Epidermal melanocyte (primary cell): ENCODE measurements at regions not wholly inside any gene's neighbourhood (a gene's known extent, or its start where the extent isn't known, plus 50 kb on each side); places are given as distances from the start of the nearest gene placed in this dataset.
A peak's percentile ranks its signal among the peaks of the same experiment; 100 is the strongest.
"Not testable (repeated sequence)": the region's sequence is repeated elsewhere in the genome, so short reads cannot be mapped to it uniquely, and the experiment has no call there.

ENCODE experiments used
- DNase-seq: peaks from one replicate; pipeline ENCODE4 v3.0.0; 2011; ENCODE audit warnings: low spot score; ENCODE audit not compliant: insufficient read length

GRCh38 chr2:19205983-19206533 lies 152.4 kb downstream of the OSR1 start:
- DNase-seq = no peak

- no peak for DNase-seq
Measured at GRCh38 chr2:19203866-19204265, 154.6 kb downstream of the OSR1 start.

GRCh38 chr2:19201911-19202462 lies 156.4 kb downstream of the OSR1 start:
- DNase-seq = no peak

GRCh38 chr2:19198381-19198780 lies 160.0 kb downstream of the OSR1 start:
- peak; percentile 27 for DNase-seq

GRCh38 chr2:19195661-19196060 lies 162.8 kb downstream of the OSR1 start:
- no peak for DNase-seq

GRCh38 chr2:19189391-19189790 lies 169.0 kb downstream of the OSR1 start:
- DNase-seq = no peak

GRCh38 chr2:19187323-19188020 lies 171.0 kb downstream of the OSR1 start:
- DNase-seq = no peak

GRCh38 chr2:19185086-19185485 lies 173.3 kb downstream of the OSR1 start:
- no peak for DNase-seq

- DNase-seq = no peak
Measured at GRCh38 chr2:19178175-19178574, 180.2 kb downstream of the OSR1 start.

GRCh38 chr2:19176977-19177376 lies 181.4 kb downstream of the OSR1 start:
- DNase-seq = no peak

- no peak for DNase-seq
Measured at GRCh38 chr2:19176172-19176852, 182.1 kb downstream of the OSR1 start.

GRCh38 chr2:19174176-19174575 lies 184.2 kb downstream of the OSR1 start:
- no peak for DNase-seq

GRCh38 chr2:19171409-19171808 lies 187.0 kb downstream of the OSR1 start:
- no peak for DNase-seq

- no peak for DNase-seq
Measured at GRCh38 chr2:19169134-19169768, 189.2 kb downstream of the OSR1 start.

GRCh38 chr2:19164099-19164498 lies 194.3 kb downstream of the OSR1 start:
- not testable (repeated sequence) for DNase-seq

GRCh38 chr2:19158896-19159295 lies 199.5 kb downstream of the OSR1 start:
- no peak for DNase-seq

- no peak for DNase-seq
Measured at GRCh38 chr2:19158211-19158610, 200.2 kb downstream of the OSR1 start.

GRCh38 chr2:19156646-19157045 lies 201.8 kb downstream of the OSR1 start:
- DNase-seq = no peak

GRCh38 chr2:19150726-19151125 lies 207.7 kb downstream of the OSR1 start:
- DNase-seq = no peak

- DNase-seq = no peak
Measured at GRCh38 chr2:19146867-19147266, 211.6 kb downstream of the OSR1 start.

- DNase-seq = no peak
Measured at GRCh38 chr2:19141234-19142004, 217.0 kb downstream of the OSR1 start.
